ENCODE measurements at regions not wholly inside any gene's neighbourhood (a gene's known extent, or its start where the extent isn't known, plus 50 kb on each side); places are given as distances from the start of the nearest gene placed in this dataset.

- TF ChIP-seq POLR2A (IDR thresholded peaks at IDR 0.05) (no peak), CTCF (IDR thresholded peaks at IDR 0.05) (no peak), POLR2AphosphoS5 (IDR thresholded peaks at IDR 0.05) (no peak)
Measured at GRCh38 chr6:51163843-51164529, 345.3 kb downstream of the TFAP2B start.

All from prostate gland (tissue), 2 donors.